NCI-H524 (cell line): ENCODE measurements at regions not wholly inside any gene's neighbourhood (a gene's known extent, or its start where the extent isn't known, plus 50 kb on each side); places are given as distances from the start of the nearest gene placed in this dataset.
"Not testable (repeated sequence)": the region's sequence is repeated elsewhere in the genome, so short reads cannot be mapped to it uniquely, and the experiment has no call there.

ENCODE experiments used
- DNase-seq, 2 experiments: peaks; one replicate each; lab custom pipeline; 2025; lab: John Stamatoyannopoulos, UW

DNA sequence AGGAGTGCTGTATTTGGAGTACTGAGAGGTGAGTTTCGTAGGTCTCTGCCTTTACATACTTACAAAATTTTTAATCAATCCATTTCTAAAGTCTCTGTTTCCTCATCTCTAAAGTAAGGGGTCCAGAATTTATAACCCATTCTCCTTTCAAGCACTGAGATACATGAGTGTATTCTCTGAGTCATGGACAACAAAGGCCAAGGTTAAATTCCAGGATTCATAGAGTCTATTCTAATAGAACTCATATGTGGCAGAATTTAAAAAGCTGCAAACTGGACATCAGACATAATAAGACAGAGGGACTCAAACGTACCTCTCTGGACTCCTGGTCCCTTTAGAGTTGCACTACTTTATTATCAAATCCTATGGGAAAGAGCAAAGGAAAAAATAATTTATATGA, 112.5 kb upstream of the SLIT3 start:
- DNase-seq: no peak

DNA sequence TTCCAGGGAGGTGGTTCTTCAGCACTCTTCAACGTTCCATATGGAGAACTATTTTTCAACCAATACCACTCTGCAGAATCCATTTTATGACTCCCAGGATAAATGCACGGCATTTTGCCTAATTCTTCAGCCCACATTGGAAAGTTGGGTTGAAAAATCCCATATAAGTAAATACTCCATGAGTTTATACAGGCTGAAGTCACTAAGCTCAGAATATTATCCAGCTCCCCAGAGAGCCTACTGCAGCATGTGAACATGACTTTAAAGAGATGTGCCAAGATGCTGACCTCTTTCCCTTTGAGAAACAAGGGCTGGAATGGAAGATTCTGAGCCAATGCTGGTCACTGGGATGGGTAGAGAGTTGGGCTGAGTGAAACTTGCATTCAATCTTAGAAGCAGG, 111.9 kb upstream of the SLIT3 start:
- DNase-seq: no peak

DNA sequence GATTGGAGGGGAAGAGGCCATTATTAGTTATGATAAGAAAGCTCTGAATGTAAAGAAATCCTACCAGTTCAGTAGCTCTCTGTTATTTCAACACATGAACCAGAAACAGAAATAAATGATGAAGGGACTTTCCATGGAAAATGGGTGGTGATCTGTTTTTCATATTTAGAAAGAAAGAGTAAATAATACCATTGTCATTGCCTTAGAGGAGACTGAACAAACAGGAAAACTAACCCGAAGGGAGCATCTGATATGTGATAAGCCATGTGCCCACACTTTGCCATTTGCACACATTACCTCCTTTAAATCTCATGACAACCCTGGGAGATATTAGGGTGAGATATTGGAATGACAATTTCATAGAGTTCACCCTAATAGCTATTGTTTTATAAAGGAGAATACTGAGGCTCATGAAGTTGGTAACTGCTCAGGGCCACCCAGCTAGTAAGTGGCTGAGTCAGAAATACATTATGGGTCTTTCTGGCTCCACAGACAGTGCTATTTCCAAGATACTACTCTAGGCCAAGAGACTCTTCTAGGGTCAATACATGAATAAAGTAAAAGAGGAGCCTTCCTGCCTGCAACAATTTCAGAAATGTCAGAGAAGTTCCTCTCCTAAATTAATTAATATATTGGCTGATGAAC, 111.0 kb upstream of the SLIT3 start:
- no peak for DNase-seq

DNA sequence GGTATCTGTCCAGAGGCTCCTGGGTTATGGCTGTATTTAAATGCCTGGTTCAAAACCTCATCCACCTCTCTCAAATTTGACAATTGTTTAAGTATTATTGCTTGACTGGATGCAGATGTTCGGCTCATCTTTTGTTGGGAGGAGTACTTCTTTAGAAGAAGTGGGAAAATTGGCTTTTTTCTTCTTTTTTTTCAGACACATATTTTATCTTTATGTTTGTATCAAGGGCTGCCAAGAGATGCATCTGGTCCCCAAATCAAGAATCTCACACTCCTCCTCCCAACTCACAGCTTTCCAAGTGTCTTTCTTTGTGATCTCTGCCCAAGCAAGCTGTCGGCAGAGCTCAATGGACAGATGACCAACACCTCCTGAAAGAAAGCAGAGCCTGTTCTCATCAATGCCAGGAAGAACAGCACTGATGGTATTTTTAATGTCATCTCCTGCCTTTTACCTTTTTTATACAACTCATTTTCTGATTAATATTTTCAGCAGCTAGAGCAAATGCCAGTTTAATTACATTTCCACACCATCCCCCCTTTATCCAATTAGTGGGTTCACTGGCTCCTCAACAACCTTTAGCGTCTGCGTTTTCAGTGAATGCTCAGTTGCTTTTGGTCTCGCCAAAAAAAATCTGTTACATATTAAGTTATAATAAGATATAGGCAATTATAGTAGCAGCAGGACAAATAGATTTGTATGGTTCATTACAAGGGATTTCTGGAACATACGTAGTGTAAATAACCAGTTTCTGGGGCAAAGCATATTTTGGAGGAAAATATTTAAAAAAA, 110.3 kb upstream of the SLIT3 start:
- no peak for DNase-seq

DNA sequence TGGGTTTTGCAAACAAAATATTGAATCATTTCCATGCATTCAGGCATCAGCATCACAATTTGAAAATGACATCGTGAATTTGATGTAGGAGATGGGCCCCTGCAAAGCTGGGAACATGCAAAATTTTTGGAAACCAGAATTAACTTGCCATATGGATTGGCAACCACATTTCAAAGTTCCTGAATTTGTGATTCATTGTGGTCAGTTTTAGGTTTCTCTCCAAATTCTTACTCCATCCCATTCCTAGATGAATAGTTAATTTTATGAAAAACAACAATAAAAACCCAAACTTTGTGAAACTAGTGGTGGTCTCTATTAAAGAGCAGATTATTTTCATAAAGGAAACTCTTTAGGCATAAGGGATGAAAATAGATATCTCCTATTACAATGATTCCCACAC, 107.8 kb upstream of the SLIT3 start:
- DNase-seq: no peak

DNA sequence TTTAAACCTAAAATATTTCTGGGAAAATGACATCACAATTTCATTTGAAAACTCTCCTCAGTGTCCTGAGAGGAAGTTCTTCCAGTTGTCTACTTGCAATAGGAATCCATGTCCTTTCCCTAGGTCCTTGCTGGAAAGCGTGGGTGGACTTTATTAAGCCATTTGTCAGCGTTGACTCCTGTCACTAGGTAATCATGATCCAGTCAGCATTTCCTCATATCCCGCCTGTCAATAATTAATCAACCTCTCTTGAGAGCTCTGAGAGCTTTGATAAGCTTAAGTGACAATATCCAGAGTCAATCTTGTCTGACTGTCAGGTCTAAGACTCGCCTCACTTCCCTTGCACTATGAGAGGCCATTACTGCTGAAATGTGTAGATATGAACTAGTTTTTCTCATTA, 107.2 kb upstream of the SLIT3 start:
- DNase-seq: no peak

DNA sequence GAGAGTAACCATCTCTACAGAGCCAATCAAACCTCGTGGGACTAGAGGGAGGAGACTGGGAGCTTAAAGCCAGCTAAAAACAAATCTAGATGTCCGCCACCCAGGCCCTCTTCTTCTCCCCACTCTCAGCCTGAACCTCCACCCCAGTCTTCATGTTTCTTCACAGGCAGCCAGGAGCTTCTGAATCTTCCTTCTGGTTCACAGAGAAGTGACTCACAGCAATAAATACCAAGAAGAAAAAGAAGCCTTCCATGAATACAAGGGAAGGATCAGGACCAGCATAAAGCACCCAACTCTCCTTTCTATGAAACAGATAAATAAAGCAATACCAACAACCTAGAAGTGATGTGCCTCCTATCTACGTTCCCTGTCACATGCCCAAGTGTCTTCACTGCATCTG, 103.3 kb upstream of the SLIT3 start:
- DNase-seq: no peak

DNA sequence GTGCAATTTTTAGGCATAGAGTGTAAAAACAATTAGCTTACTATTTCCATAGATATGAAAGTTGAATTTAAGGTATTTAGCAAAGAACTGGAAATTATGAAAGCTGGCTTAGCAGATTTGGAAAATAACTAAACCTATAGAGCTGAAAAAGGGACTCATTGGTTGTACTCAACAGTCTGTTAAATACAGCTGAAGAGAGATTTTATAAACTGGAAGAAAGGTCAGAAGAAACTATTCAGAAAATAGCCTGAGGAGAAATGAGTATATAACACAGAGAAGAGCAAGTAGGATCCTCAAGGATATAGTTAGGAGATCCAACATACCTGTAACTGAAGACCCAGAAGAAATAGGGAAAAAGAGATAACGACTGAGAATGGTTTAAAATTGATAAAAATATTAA, 97.6 kb upstream of the SLIT3 start:
- DNase-seq: no peak

DNA sequence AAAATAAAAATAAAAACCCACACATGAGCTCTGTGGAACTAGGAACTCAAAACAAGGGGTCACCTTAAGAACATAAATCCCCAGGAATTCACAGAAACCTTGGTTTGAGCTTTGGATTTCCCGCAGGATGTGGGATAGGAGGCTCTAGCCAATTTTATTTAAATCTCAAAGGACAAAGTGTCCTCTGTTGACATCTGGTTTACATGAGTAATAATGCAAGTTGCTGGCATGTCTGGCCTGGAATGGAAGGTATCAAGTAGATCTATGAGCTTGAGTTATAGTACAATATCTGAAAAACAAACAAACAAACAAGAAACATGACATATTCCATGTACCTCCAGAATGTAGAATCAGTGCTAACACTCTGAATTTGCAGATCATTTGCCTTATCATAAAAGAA, 94.2 kb upstream of the SLIT3 start:
- DNase-seq: no peak

DNA sequence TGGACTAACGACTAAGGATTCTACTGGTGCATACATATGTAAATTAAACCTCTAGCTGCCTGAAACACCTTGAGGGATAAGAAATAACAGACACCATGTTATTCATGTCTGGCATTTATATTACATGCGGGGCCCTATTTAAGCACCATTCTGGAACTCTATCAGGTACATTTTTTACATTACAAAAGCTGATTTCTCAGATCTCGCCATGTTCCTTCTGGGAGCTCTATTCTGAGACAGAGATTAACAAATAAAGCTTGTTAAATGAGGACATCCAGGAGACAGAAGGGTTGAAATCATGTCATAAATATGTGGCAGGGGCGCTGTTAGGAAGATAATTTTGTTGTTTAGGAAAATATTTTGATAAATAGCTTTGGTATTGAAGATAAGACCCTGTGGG, 93.4 kb upstream of the SLIT3 start:
- no peak for DNase-seq

DNA sequence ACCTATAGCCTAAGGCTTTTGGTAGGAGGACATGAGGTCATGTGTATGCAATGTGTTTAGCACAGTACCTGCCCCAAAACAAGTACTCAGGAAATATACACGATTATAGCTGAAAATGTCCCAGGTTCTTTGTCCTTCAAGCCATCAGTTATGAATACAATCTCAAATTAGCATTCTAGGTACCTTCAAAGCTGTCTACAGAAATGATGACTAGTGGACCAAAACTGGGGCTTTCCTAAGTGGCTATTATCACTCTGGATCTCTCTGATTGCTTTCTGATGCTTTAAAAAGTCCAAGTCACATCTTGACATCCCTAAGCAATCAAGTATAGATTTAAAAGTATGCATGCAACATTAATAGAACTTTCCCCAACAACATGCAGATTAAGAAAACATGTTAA, 93.0 kb upstream of the SLIT3 start:
- no peak for DNase-seq

DNA sequence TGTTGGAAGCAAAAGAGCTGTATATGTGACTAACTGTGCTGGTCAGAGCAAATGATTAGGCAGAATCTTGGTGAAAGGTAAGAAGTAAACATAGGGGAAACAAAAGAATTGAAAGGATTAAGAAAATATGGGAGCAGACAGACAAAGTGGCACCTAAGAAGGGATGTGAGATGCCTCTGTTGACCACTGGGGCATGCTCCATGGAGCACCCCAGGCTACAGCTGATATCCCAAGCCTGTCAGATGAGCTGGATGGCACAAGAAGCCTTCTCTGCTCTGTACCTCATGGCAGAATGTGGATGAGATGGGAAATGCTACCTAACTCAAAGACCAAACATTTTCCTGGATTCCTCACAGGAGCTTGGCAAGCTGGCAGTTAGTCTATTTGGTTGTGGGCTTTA, 89.3 kb upstream of the SLIT3 start:
- no peak for DNase-seq

DNA sequence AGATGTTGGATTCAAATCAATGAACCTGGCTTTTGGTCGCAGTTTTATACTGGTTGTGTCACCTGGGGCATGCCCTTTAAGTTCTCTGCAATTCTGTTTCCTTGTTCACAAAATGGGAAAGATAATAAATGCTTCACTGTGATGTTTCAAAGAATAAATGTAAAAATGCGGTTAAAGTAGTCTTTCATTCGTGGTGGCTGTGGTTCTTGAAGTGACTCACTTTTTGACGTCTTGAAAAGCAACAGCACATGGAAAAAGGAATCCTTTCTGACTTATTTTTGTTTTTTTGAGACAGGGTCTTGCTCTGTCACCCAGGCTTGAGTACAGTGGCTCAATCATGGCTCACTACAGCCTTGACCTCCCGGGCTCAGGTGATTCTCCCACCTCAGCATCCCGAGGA, 88.4 kb upstream of the SLIT3 start:
- no peak for DNase-seq

DNA sequence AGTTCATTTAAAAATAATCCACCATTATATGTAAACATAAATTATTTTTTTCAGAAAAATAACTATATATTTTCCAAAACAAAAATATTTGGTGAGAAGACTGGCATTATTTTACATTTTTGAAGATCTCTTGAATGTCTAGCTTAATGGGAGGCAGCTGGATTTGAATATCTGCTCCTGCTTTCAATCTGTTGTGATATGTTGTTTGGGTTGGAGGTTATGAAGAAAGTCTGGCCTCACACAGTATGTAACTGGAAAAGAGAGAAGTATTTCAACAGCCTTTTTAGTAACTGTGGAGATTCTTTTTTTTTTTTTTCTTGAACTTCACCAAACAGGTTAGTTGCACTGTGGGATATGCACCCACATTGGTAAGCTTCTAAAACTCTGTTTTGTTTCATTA, 84.7 kb upstream of the SLIT3 start:
- no peak for DNase-seq

DNA sequence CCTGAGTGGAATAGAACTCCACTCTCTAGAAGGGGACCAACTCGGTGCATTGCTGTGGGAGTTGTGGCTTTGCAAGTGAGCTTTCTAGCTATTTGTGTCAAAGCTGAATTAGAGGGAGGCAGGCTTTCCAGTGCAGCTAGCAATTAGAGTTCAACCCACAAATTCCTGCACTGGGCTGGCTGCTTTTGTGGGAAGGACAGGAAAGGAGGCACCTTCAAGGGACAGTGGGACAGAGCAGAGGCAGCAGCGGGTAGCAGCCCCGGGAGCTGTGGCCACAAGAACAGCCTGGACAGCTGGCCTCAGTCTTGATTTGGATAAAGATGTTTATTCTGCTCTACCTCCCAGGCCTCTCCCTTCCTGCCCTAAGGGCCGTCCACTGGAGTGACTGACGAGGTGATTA, 83.7 kb upstream of the SLIT3 start:
- no peak for DNase-seq

DNA sequence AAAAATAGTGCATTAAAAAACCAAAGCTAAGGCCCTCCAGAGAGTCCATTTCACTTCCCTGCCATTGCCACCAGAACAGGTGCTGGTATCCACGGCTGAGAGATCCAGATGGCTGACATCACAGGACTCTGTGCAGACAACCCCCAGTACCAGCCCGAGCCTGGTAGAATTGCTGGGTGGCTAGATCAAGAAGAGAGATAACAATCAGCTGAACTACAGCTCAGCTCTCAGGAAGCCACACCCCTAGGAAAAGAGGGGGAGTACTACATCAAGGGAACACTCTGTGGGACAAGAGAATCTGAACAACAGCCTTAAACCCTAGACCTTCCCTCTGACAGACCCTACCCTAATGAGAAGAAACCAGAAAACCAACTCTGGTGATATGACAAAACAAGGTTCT, 73.8 kb upstream of the SLIT3 start:
- DNase-seq: no peak

DNA sequence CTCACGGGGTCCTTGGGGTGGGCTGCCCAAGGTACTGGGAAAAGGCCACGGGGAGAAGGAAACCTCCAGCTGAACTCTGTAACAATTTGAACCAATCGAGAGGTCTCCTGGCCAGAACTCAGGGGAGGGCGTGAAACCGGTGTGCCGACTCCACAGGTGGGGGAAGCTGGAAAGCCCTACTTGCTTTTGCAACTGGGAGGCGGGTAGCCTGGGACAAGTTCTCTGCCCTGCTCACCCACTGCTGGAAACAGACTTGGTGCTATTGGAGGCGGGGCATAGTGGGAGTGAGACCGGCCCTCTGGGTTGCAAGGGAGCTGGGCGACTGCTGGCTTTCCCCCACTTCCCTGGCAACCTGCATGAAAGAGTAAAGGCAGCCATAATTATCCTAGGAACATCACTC, 73.2 kb upstream of the SLIT3 start:
- no peak for DNase-seq

DNA sequence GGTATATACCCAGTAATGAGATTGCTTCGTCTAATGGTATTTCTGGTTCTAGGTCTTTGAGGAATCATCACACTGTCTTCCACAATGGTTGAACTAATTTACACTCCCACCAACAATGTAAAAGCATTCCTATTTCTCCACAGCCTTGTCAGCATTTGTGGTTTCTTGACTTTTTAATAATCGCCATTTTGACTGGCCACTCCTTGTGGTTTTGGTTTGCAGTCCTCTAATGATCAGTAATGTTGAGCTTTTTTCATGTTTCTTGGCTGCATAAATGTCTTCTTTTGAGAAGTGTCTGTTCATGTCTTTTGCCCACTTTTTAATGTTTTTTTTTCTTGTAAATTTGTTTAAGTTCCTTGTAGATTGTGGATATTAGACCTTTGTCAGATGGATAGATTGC, 70.9 kb upstream of the SLIT3 start:
- DNase-seq: not testable (repeated sequence)

DNA sequence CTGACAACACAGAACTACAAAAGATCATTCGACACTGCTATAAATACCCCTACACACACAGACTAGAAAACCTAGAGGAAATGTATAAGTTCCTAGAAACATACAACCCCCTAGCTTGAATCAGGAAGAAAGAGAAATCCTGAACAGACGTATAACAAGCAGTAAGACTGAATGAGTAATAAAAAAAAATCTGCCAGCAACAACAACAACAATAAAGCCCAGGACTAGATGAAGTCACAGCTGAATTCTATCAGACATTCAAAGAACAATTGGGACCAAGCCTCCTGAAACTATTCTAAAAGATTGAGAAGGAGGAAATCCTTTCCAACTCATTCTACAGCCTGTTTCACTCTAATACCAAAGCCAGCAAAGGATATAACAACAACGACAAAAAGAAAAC, 68.2 kb upstream of the SLIT3 start:
- DNase-seq: no peak

DNA sequence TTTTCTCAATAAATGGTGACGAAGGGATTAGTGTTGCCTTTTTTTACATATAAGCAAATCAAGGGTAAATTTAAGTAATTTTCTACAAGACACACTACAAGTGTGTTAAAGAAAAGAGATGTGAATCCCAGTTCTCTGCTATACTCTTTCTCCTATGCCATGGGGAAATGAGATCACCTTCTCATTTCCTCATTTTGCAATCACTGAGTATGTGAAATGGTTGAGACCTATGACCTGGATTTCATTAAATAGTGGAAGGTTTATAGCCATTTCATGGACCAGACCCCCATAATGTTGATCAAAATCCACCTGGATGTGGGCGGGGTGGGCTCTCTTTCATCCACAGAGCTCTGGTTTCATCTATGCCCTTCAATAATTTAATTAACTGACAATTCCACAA, 66.9 kb upstream of the SLIT3 start:
- DNase-seq: no peak

DNA sequence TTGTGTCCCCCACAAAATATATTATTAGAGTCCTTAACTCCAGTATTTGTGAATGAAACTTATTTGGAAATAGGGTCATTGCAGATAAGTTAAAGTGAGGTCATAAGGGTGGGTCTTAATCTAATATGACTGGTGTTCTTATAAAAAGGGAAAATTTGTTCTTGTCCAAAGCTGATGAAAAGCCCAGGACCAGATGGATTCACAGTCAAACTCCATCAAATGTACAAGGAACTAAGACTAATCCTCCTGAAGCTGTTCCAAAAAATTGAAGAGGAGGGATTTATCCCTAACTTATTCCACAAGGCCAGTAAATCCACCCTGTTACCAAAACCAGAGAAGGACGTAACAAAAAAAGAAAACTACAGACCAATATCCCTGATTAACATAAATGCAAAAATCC, 56.4 kb upstream of the SLIT3 start:
- no peak for DNase-seq

DNA sequence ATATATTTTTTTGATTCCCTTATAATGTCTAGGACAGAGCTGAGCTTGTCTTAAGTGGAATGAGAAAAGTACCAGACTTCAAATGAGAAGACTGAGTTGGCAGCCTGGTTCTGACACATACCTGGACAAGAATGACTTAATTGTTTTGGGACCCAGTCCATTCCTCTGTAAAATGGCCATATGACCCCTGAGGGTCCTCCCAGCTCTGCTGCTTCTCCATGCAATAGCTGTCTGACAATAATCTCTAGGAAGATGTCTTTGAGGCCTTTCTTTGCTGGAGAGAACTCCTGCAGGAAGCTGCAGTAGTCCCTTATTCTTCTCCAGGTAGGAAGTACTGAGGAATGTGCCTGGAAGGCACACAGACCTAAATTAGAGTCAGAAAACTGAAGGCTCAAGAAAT, 55.9 kb upstream of the SLIT3 start:
- DNase-seq: no peak

DNA sequence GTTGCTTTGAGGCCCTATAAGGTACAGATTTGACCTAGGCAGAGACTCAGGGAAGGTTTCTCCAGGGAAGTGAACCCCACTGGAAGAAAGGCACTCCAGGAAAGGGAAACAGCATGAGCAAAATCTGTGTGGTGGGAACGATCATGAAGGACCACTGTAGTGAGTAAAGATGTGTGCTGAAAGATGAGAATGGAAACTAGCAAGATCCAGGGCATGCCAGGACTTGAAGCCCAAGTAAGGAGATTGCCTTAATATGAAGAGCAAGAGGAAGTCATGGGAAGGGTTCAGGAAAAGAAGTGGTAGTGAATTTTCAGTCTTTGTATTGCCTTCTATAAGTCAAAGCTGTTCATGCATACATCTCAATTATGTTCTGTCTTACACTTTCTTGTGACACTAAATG, 55.2 kb upstream of the SLIT3 start:
- no peak for DNase-seq

DNA sequence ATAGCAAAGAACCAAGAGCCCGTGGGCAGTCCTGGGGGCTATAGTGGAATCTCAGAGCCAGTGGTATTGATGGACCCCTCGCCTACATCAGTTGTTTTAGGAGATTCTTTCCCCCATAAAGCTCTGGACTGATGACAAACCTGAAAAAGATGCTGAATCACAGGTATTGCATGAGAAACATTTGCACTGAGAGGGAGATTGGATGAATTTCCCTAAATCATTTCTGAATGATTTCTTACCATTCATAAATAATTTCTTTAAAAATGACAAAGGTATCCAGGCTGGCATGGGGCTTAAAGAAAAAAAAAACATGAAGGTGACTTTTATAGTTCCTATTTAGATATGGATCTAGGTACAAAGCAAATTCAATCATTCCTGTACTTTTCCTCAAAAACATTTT, 54.0 kb upstream of the SLIT3 start:
- DNase-seq: no peak
